ENCODE measurements at regions not wholly inside any gene's neighbourhood (a gene's known extent, or its start where the extent isn't known, plus 50 kb on each side); places are given as distances from the start of the nearest gene placed in this dataset.

DNA sequence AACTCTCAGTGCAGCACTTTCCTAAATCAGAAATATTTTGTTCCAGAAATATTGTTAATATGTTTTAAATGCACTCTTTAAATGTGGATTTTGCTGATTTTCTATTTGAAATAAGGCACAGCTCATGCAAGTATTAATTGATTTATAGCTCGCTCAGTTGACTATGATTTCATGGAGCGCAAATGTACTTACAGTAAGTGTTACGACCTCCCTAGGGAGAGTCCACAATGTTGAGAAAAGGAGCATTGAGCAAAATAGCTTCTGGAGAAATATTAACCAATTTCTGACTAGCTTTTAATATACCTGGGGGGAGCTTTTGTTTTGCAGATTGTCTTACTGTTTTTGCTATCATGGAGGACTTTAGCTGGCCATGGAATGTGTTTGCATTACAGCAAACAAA lies 1687.5 kb downstream of the STIM2 start:
- Histone ChIP-seq H2AFZ (ENCODE audit: low read length) (no peak overlapping the region), H3K4me1 (ENCODE audit: insufficient read depth, low read length) (no peaks in the 10 kb centered on the region), H3K27ac (ENCODE audit: low read depth, low read length) (no peak overlapping the region), H3K79me2 (ENCODE audit: insufficient read depth, low read length) (no peaks in the 10 kb centered on the region), H3K9me3 (ENCODE audit: low read depth, low read length) (no peaks in the 10 kb centered on the region), H4K20me1 (ENCODE audit: insufficient read depth, low read length) (no peaks in the 10 kb centered on the region), H3K36me3 (ENCODE audit: insufficient read depth, low read length) (no peaks in the 10 kb centered on the region), H3K27me3 (ENCODE audit: insufficient read depth, low read length) (no peaks in the 10 kb centered on the region), H3K4me3 (ENCODE audit: insufficient read depth, low read length) (no peak overlapping the region), H3K4me2 (ENCODE audit: insufficient read depth, low read length) (no peak overlapping the region)
- no peak for DNase-seq (ENCODE audit: insufficient read length, low spot score, missing footprints)
- TF ChIP-seq, protein P1, sequence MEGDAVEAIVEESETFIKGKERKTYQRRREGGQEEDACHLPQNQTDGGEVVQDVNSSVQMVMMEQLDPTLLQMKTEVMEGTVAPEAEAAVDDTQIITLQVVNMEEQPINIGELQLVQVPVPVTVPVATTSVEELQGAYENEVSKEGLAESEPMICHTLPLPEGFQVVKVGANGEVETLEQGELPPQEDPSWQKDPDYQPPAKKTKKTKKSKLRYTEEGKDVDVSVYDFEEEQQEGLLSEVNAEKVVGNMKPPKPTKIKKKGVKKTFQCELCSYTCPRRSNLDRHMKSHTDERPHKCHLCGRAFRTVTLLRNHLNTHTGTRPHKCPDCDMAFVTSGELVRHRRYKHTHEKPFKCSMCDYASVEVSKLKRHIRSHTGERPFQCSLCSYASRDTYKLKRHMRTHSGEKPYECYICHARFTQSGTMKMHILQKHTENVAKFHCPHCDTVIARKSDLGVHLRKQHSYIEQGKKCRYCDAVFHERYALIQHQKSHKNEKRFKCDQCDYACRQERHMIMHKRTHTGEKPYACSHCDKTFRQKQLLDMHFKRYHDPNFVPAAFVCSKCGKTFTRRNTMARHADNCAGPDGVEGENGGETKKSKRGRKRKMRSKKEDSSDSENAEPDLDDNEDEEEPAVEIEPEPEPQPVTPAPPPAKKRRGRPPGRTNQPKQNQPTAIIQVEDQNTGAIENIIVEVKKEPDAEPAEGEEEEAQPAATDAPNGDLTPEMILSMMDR (IDR thresholded peaks at IDR 0.05; ENCODE audit: extremely low read depth, low read depth, low read length): no peak

DNA sequence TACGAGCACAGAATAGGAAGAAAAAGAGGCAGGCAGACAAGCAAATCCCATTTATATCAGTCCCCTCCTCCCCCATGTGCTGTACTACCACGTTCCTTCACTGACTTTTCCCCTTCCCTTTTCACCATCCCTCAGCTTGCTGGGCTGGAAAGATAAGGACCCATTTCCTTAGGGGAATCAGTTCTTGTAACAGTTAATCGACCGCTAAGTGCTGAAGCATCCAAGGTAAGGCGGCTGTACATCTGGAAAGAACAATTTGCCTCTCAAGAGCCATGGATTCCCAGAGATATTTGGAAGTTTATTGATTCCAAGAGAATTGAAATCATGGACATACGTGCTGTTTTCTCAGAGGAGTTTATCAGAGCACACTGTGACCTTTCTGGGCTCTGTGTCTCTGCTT lies 1688.0 kb downstream of the STIM2 start:
- Histone ChIP-seq H4K20me1 (ENCODE audit: insufficient read depth, low read length) (no peaks in the 10 kb centered on the region), H3K36me3 (ENCODE audit: insufficient read depth, low read length) (no peaks in the 10 kb centered on the region), H3K4me1 (ENCODE audit: insufficient read depth, low read length) (no peaks in the 10 kb centered on the region), H3K4me2 (ENCODE audit: insufficient read depth, low read length) (no peak overlapping the region), H3K27ac (ENCODE audit: low read depth, low read length) (no peak overlapping the region), H3K79me2 (ENCODE audit: insufficient read depth, low read length) (no peaks in the 10 kb centered on the region), H3K27me3 (ENCODE audit: insufficient read depth, low read length) (no peaks in the 10 kb centered on the region), H2AFZ (ENCODE audit: low read length) (no peak overlapping the region), H3K9me3 (ENCODE audit: low read depth, low read length) (no peaks in the 10 kb centered on the region), H3K4me3 (ENCODE audit: insufficient read depth, low read length) (no peak overlapping the region)
- TF ChIP-seq, protein P1 (IDR thresholded peaks at IDR 0.05; ENCODE audit: extremely low read depth, low read depth, low read length): no peak
- DNase-seq (ENCODE audit: insufficient read length, low spot score, missing footprints): no peak

DNA sequence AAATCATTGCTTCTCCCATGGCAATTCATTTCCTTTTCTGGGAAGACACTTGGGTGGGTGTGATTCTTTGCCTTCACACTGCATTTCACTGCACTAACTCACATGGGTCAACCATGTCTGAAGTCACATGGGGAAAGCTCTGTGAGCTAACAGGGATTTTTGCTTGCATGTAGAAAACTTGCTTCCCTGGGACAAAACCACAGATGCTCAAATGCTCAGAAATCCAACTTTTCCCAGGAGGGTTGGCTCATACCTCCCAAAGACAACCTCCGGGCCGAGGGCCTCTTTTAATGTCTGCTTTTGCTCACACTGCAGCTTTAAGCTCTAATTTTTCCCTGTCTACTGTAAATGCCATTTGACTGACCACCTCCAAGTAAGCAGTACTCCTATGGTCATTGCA lies 1695.2 kb downstream of the STIM2 start:
- no peaks in the 10 kb centered on the region for H3K4me1 ChIP-seq (ENCODE audit: insufficient read depth, low read length)
- TF ChIP-seq, protein P1 (IDR thresholded peaks at IDR 0.05; ENCODE audit: extremely low read depth, low read depth, low read length): no peak
- H3K4me2 ChIP-seq (ENCODE audit: insufficient read depth, low read length): no peak overlapping the region
- no peak overlapping the region for H3K4me3 ChIP-seq (ENCODE audit: insufficient read depth, low read length)
- no peaks in the 10 kb centered on the region for H3K27me3 ChIP-seq (ENCODE audit: insufficient read depth, low read length)
- no peaks in the 10 kb centered on the region for H3K36me3 ChIP-seq (ENCODE audit: insufficient read depth, low read length)
- DNase-seq (ENCODE audit: insufficient read length, low spot score, missing footprints): peak; percentile 30
- no peak overlapping the region for H3K27ac ChIP-seq (ENCODE audit: low read depth, low read length)
- no peaks in the 10 kb centered on the region for H3K9me3 ChIP-seq (ENCODE audit: low read depth, low read length)
- no peaks in the 10 kb centered on the region for H4K20me1 ChIP-seq (ENCODE audit: insufficient read depth, low read length)
- H2AFZ ChIP-seq (ENCODE audit: low read length): peak overlapping the region; percentile 36
- no peaks in the 10 kb centered on the region for H3K79me2 ChIP-seq (ENCODE audit: insufficient read depth, low read length)

DNA sequence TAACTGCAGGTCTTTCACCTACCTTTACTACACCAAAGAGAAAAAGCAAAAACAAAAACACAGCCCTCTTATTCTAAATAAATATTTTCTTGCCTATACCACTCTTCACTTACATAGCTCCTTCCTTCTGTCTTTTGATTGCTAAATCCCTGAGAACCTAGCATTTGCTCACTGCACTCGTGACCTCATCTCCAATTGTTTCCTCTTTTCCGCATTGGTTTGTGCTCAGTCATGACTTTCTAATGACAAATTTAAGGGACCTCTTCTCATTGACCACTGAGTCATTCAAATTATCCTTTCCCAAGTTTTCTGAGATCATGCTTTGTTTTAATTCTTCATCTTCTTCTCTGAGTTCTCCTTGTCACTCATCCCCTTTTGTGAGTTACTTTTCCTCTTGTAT lies 1697.1 kb downstream of the STIM2 start:
- Histone ChIP-seq H3K36me3 (ENCODE audit: insufficient read depth, low read length) (no peaks in the 10 kb centered on the region), H3K79me2 (ENCODE audit: insufficient read depth, low read length) (no peaks in the 10 kb centered on the region), H2AFZ (ENCODE audit: low read length) (no peak overlapping the region), H3K4me1 (ENCODE audit: insufficient read depth, low read length) (no peaks in the 10 kb centered on the region), H3K27ac (ENCODE audit: low read depth, low read length) (no peak overlapping the region), H3K4me2 (ENCODE audit: insufficient read depth, low read length) (no peak overlapping the region), H3K4me3 (ENCODE audit: insufficient read depth, low read length) (no peak overlapping the region), H3K27me3 (ENCODE audit: insufficient read depth, low read length) (no peaks in the 10 kb centered on the region), H3K9me3 (ENCODE audit: low read depth, low read length) (no peaks in the 10 kb centered on the region), H4K20me1 (ENCODE audit: insufficient read depth, low read length) (no peaks in the 10 kb centered on the region)
- DNase-seq (ENCODE audit: insufficient read length, low spot score, missing footprints): peak; percentile 51
- TF ChIP-seq, protein P1 (IDR thresholded peaks at IDR 0.05; ENCODE audit: extremely low read depth, low read depth, low read length): no peak
